Panc1 (cell line): ENCODE measurements at regions not wholly inside any gene's neighbourhood (a gene's known extent, or its start where the extent isn't known, plus 50 kb on each side); places are given as distances from the start of the nearest gene placed in this dataset.

Source experiments
- CTCF ChIP-seq: fragments of 450-650 bp; IDR thresholded peaks from 2 replicates; pipeline ENCODE4 v1.5.1; 2017; ENCODE audit warnings: mild to moderate bottlenecking
- POLR2AphosphoS5 ChIP-seq: IDR thresholded peaks from 2 replicates; pipeline ENCODE4 v1.6.1; 2012; ENCODE audit warnings: mild to moderate bottlenecking, low read depth, low read length, moderate library complexity
- REST ChIP-seq, 2 experiments: IDR thresholded peaks; 2 replicates each; pipeline ENCODE4 v1.6.1; 2011 to 2012; ENCODE audit warnings: low read depth in 2 of 2, control low read depth in 1 of 2, low read length in 1 of 2, mild to moderate bottlenecking in 1 of 2, moderate library complexity in 1 of 2; ENCODE audit not compliant: insufficient read depth in 1 of 2
- SIN3A ChIP-seq: IDR thresholded peaks from 2 replicates; pipeline ENCODE4 v1.6.1; 2012; ENCODE audit warnings: low read depth, mild to moderate bottlenecking, low read length, moderate library complexity, borderline replicate concordance; ENCODE audit not compliant: insufficient read depth

- no peak for TF ChIP-seq CTCF
- TF ChIP-seq SIN3A: no peak
- no peak for TF ChIP-seq REST (IDR thresholded peaks at IDR 0.05; ENCODE audit: insufficient read depth in 1 of 2, low read depth in 2 of 2, low read length in 1 of 2)
- TF ChIP-seq POLR2AphosphoS5: no peak
Observed at GRCh38 chr6:159533568-159533967, 159.5 kb downstream of the SOD2 start.
